Ovary (tissue), 1 donor: ENCODE measurements at regions not wholly inside any gene's neighbourhood (a gene's known extent, or its start where the extent isn't known, plus 50 kb on each side); places are given as distances from the start of the nearest gene placed in this dataset.

Experiments used
- EP300 ChIP-seq: sonication (generic); formaldehyde crosslinking; IDR thresholded peaks from one replicate; pipeline ENCODE4 v1.6.1; 2017; ENCODE audit warnings: antibody characterized with exemption
- POLR2A ChIP-seq: fragments of 450-650 bp; IDR thresholded peaks from one replicate; pipeline ENCODE4 v1.6.1; 2017; ENCODE audit warnings: antibody characterized with exemption, mild to moderate bottlenecking, moderate library complexity

DNA sequence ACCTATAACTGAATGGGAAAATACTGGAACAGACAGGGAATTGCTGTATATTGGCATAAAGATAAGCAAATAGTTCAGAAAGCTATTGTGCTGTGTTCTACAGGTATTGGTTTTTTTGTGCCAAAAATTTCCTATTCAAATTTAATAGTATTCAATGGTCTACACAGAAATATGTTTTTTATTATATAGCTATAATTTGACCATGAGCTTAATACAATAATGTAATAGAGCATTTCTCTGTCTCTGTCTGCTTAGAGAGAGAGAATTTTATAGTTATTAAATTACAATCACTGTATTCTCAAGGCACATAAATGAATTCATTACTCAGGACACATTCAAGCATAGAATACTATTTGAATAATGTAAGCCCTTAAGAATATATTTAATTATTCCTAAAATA is 62.3 kb upstream of the FZD8 start:
- no peak for TF ChIP-seq POLR2A
- TF ChIP-seq EP300, result no peak
